AG20443 (cell line): ENCODE measurements at regions not wholly inside any gene's neighbourhood (a gene's known extent, or its start where the extent isn't known, plus 50 kb on each side); places are given as distances from the start of the nearest gene placed in this dataset.
"Not testable (repeated sequence)": the region's sequence is repeated elsewhere in the genome, so short reads cannot be mapped to it uniquely, and the experiment has no call there.

Experiments
- DNase-seq: peaks from one replicate; pipeline ENCODE4 v3.0.0; 2012; ENCODE audit warnings: low spot score, mixed read lengths

GRCh38 chr16:86261379-86261778, 248.9 kb upstream of the FOXF1 start:
- DNase-seq, result no peak

DNA sequence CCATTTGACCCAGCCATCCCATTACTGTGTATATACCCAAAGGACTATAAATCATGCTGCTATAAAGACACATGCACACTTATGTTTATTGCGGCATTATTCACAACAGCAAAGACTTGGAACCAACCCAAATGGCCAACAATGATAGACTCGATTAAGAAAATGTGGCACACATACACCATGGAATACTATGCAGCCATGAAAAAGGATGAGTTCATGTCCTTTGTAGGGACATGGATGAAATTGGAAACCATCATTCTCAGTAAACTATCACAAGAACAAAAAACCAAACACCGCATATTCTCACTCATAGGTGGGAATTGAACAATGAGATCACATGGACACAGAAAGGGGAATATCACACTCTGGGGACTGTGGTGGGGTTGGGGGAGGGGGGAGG, 242.7 kb upstream of the FOXF1 start:
- DNase-seq, result not testable (repeated sequence)

DNA sequence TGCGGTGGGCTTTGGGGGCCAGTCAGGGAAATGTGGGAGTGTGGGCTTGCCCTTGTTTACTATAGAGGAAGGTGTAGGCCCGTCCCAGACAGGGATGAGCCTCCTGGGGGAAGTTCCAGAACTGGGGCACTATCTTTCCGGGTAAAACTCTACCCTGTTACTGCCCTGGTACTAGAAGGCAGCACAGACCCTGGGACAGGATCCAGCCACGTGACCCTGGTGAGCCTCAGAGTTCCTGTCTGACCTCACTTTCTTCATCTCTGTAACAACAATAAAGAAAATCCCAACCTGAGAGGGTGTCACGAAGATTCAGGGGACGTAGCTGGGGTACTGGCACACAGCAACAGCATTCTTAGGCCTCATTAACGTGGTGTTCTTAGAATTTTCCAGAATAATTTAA, 239.6 kb upstream of the FOXF1 start:
- no peak for DNase-seq

DNA sequence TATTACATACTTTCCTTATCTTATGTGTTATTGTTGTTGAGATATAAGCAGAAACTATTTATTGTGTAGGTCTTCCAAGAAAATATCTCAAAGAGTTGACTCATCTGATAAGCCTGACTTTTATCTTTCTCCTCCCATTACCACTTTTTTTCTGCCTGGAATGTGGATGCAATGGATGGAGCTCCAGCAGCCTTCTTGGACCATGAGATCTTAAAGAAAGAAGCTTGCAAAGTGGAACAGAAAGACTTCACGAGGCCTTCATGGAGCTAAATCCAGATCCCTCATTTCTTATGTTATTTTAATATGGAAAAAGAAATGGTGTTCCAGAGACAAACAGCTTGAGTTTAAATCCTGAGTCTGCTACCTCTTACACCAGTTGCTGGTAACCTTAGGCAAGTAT, 237.6 kb upstream of the FOXF1 start:
- DNase-seq, result no peak

- DNase-seq, result no peak
These were observed 233.1 kb upstream of the FOXF1 start for GRCh38 chr16:86277221-86277620.

- DNase-seq, result not testable (repeated sequence)
These were observed 232.5 kb upstream of the FOXF1 start for GRCh38 chr16:86277859-86278258.

DNA sequence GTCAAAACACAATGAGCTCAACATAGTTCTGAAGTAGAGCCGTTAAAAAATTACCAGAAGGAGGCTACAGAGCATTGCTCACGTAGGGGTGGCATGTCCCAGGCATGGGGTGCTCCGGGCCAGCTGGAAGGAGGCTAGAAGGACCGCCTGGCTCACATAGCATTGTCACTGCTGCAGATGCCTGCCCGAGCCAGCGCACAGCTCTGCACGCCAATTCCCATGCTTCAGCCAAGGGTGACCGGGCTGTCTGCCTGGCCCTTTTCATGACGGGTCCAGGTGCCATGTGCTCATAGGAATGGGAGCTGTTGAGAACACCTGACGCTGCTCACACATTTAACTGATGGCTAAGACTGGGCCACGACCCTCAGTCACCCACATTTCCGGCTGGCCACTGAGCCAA, 228.9 kb upstream of the FOXF1 start:
- no peak for DNase-seq

- DNase-seq, result no peak
These were observed 226.4 kb upstream of the FOXF1 start for GRCh38 chr16:86283944-86284343.

DNA sequence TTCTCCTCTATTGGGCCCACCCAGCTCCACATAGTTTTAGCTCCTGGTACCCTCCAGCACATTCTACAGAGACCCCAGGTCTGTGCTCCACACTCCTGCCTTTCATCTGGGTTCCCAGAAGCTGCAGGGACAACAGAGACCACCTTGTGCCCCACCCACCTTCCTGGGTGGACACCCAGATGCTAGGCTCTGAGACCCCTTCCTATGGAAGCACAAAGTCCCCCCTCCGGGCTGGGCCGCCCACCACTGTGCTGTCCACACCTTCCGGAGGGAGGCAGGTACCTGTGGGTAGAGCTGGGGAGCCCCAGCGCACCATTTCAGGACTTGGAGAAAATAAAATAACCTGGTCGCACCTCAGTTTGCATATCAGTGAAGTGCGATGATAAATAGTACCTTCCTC, 224.9 kb upstream of the FOXF1 start:
- no peak for DNase-seq

- no peak for DNase-seq
These were observed 224.1 kb upstream of the FOXF1 start for GRCh38 chr16:86285938-86286921.

GRCh38 chr16:86286991-86287663, 223.2 kb upstream of the FOXF1 start:
- no peak for DNase-seq

- no peak for DNase-seq
These were observed 222.6 kb upstream of the FOXF1 start for GRCh38 chr16:86287664-86288201.

- no peak for DNase-seq
These were observed 221.5 kb upstream of the FOXF1 start for GRCh38 chr16:86288716-86289294.

- DNase-seq, result no peak
These were observed 221.0 kb upstream of the FOXF1 start for GRCh38 chr16:86289304-86289703.

- no peak for DNase-seq
These were observed 220.4 kb upstream of the FOXF1 start for GRCh38 chr16:86289907-86290306.

GRCh38 chr16:86291491-86291890, 218.8 kb upstream of the FOXF1 start:
- no peak for DNase-seq

GRCh38 chr16:86292171-86292775, 218.1 kb upstream of the FOXF1 start:
- no peak for DNase-seq

DNA sequence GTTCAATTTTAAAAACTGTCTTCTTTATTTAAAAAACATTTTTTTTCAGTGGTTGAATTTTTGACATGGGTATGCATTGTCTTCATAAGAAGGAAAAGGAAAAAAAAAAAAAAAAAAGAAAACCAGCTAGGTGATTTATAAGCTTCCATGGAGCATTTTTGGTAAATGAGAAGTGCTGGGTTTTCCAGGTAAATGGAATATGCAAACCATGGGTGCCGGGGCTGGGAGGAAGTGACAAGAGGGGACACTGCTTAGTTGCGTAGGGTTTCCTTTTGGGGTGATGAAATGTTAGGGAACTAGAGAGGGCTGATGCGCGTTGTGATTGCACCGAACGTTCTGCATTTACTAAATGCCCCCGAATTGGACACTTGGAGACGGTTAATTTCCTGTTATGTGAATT, 217.4 kb upstream of the FOXF1 start:
- DNase-seq, result no peak

GRCh38 chr16:86293906-86294305, 216.4 kb upstream of the FOXF1 start:
- DNase-seq, result no peak

GRCh38 chr16:86294535-86295196, 215.7 kb upstream of the FOXF1 start:
- DNase-seq, result no peak

DNA sequence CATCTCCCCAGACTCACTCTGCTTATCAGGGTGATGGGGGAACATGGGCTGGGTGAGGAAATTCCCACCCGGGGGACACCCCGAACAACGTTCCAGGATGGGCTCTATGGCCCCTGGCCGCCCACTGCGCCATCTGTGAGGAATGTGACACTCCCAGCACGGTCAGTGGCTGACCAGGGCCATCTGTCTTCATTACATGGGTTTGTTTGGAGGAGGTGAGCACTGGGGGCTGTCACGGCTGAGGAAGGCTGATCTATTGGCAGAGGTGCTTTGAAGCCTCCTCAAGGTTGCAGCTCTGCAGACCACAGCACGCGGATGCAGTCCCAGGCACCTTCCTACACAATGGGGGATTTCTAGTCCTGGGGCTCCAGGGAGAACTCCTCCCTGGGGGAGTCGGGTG, 214.1 kb upstream of the FOXF1 start:
- no peak for DNase-seq

DNA sequence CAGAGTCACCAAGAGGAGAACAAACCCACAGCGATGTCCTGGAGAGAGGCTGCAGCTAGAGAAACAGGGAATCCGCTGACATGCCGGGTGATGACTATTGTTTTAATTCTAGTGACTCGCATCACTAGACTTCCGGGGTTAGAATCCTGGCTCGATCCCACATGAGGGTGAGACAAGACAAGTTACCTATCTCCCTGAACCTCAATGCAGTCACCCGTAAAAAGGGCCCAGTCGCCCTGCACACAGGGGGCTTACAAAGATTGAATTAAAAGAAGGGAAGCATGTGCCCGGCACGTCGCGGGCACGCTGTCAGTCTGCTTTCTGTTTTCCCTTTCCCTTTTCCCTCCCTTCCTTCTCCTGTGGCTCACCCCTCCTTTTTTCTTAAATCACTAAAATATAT, 212.9 kb upstream of the FOXF1 start:
- DNase-seq, result no peak
